ENCODE measurements at regions not wholly inside any gene's neighbourhood (a gene's known extent, or its start where the extent isn't known, plus 50 kb on each side); places are given as distances from the start of the nearest gene placed in this dataset.

GRCh38 chr7:132733860-132734259, 157.6 kb upstream of the PLXNA4 start:
- H3K9me3 ChIP-seq = no peaks in the 10 kb centered on the region

GRCh38 chr7:132732321-132732865, 156.1 kb upstream of the PLXNA4 start:
- H3K4me1 ChIP-seq = no peaks in the 10 kb centered on the region
- H3K36me3 ChIP-seq = no peaks in the 10 kb centered on the region
- H3K4me3 ChIP-seq = no peak overlapping the region
- intact Hi-C loops (cut with DNase I; ENCODE audit: low total_unique reads) = no loop called here
- no peak for DNase-seq
- TF ChIP-seq POLR2A (IDR thresholded peaks at IDR 0.05) (no peak), CTCF (IDR thresholded peaks at IDR 0.05) (no peak)
- H3K9me3 ChIP-seq = no peaks in the 10 kb centered on the region
- H3K27ac ChIP-seq = no peak overlapping the region
- H3K27me3 ChIP-seq = no peaks in the 10 kb centered on the region

More at GRCh38 chr7:132733860-132734259, 157.6 kb upstream of the PLXNA4 start:
- DNase-seq = no peak
- no peaks in the 10 kb centered on the region for H3K4me1 ChIP-seq
- H3K27me3 ChIP-seq = no peaks in the 10 kb centered on the region
- H3K36me3 ChIP-seq = no peaks in the 10 kb centered on the region
- H3K27ac ChIP-seq = no peak overlapping the region
- TF ChIP-seq POLR2A (IDR thresholded peaks at IDR 0.05) = no peak
- intact Hi-C loops (cut with DNase I; ENCODE audit: low total_unique reads) = no loop called here
- no peak overlapping the region for H3K4me3 ChIP-seq

GRCh38 chr7:132730105-132730504, 153.8 kb upstream of the PLXNA4 start:
- Histone ChIP-seq H3K9me3 (no peaks in the 10 kb centered on the region), H3K4me1 (no peaks in the 10 kb centered on the region), H3K27me3 (no peaks in the 10 kb centered on the region), H3K4me3 (no peak overlapping the region), H3K36me3 (no peaks in the 10 kb centered on the region), H3K27ac (no peak overlapping the region)
- DNase-seq = no peak
- intact Hi-C loops (cut with DNase I; ENCODE audit: low total_unique reads) = no loop called here
- TF ChIP-seq POLR2A (IDR thresholded peaks at IDR 0.05) = no peak
- no peak for TF ChIP-seq CTCF (IDR thresholded peaks at IDR 0.05)

- no peaks in the 10 kb centered on the region for H3K36me3 ChIP-seq
- H3K9me3 ChIP-seq = no peaks in the 10 kb centered on the region
- no peak for DNase-seq
- H3K27me3 ChIP-seq = no peaks in the 10 kb centered on the region
- TF ChIP-seq POLR2A (IDR thresholded peaks at IDR 0.05) (no peak), CTCF (IDR thresholded peaks at IDR 0.05) (no peak)
- no peak overlapping the region for H3K4me3 ChIP-seq
- H3K27ac ChIP-seq = no peak overlapping the region
- no peaks in the 10 kb centered on the region for H3K4me1 ChIP-seq
- intact Hi-C loops (cut with DNase I; ENCODE audit: low total_unique reads) = no loop called here
Observed at GRCh38 chr7:132723506-132724081, 147.3 kb upstream of the PLXNA4 start.

- Histone ChIP-seq H3K27me3 (no peaks in the 10 kb centered on the region), H3K4me1 (no peaks in the 10 kb centered on the region), H3K4me3 (no peak overlapping the region), H3K9me3 (no peaks in the 10 kb centered on the region), H3K36me3 (no peaks in the 10 kb centered on the region), H3K27ac (no peak overlapping the region)
- no peak for DNase-seq
- intact Hi-C loops (cut with DNase I; ENCODE audit: low total_unique reads) = no loop called here
- TF ChIP-seq CTCF (IDR thresholded peaks at IDR 0.05) = no peak
- TF ChIP-seq POLR2A (IDR thresholded peaks at IDR 0.05) = no peak
Observed at GRCh38 chr7:132720835-132721234, 144.6 kb upstream of the PLXNA4 start.

Measured in uterus (tissue), 3 donors.